ENCODE measurements at regions not wholly inside any gene's neighbourhood (a gene's known extent, or its start where the extent isn't known, plus 50 kb on each side); places are given as distances from the start of the nearest gene placed in this dataset.

DNA sequence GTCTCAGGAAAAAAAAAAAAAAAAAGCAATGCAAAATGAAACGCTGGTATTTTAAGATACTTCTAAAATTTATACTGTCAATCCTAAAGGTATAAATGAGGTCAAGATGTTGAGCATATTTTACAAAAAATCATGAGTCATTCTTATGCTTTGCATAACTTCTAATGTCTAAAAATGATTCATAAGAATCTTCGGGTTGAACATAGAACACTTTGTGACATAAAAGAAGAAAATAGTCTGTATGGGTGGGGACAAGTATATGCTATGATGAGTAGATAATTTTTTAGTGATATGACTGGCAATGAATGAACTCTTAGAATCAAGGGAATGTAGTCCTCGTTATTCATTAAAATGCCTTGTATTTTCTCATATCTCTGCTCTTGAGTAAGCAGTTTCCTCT, 416.9 kb upstream of the USP24 start:
- Histone ChIP-seq H4K20me1 (ENCODE audit: insufficient read depth, low read length) (no peaks in the 10 kb centered on the region), H3K9me3 (ENCODE audit: low read length) (no peaks in the 10 kb centered on the region), H3K4me3 (ENCODE audit: low read depth, low read length, poor library complexity, severe bottlenecking) (no peak overlapping the region), H2AFZ (ENCODE audit: low read length) (no peak overlapping the region), H3K27ac (ENCODE audit: low read depth, low read length, poor library complexity, severe bottlenecking) (no peak overlapping the region), H3K9me2 (ENCODE audit: insufficient read depth, low read length) (no peaks in the 10 kb centered on the region), H3K4me2 (ENCODE audit: low read length) (no peak overlapping the region), H3K4me1 (ENCODE audit: insufficient read depth, low read length, poor library complexity, severe bottlenecking) (no peaks in the 10 kb centered on the region), H3K36me3 (ENCODE audit: insufficient read depth, low read length) (no peaks in the 10 kb centered on the region), H3K79me2 (ENCODE audit: insufficient read depth, low read depth, low read length) (no peaks in the 10 kb centered on the region)
- intact Hi-C loops (cut with micrococcal nuclease; ENCODE audit: unreplicated experiment) = no loop called here
- no TSS peak for BruUV-seq (replicated peaks)
- TF ChIP-seq CTCF (conservative IDR thresholded peaks at IDR 0.05; ENCODE audit: low read length) (no peak), EZH2phosphoT487 (IDR thresholded peaks at IDR 0.05; ENCODE audit: borderline replicate concordance, low read depth, low read length) (no peak)
- no peak for DNase-seq (ENCODE audit: low spot score)
- ChIA-PET CTCF (ENCODE audit: unreplicated experiment) (no interaction called here), POLR2A (no interaction called here)

GRCh38 chr1:55631509-55631908, 416.3 kb upstream of the USP24 start:
- no peak for DNase-seq (ENCODE audit: low spot score)
- intact Hi-C loops (cut with micrococcal nuclease; ENCODE audit: unreplicated experiment) = no loop called here
- Histone ChIP-seq H3K9me3 (ENCODE audit: low read length) (no peaks in the 10 kb centered on the region), H4K20me1 (ENCODE audit: insufficient read depth, low read length) (no peaks in the 10 kb centered on the region), H3K27ac (ENCODE audit: low read depth, low read length, poor library complexity, severe bottlenecking) (no peak overlapping the region), H2AFZ (ENCODE audit: low read length) (no peak overlapping the region), H3K36me3 (ENCODE audit: insufficient read depth, low read length) (no peaks in the 10 kb centered on the region), H3K4me2 (ENCODE audit: low read length) (no peak overlapping the region), H3K4me1 (ENCODE audit: insufficient read depth, low read length, poor library complexity, severe bottlenecking) (no peaks in the 10 kb centered on the region), H3K9me2 (ENCODE audit: insufficient read depth, low read length) (no peaks in the 10 kb centered on the region), H3K79me2 (ENCODE audit: insufficient read depth, low read depth, low read length) (no peaks in the 10 kb centered on the region), H3K4me3 (ENCODE audit: low read depth, low read length, poor library complexity, severe bottlenecking) (no peak overlapping the region)
- no peak for TF ChIP-seq EZH2phosphoT487 (IDR thresholded peaks at IDR 0.05; ENCODE audit: borderline replicate concordance, low read depth, low read length)
- no peak for TF ChIP-seq CTCF (conservative IDR thresholded peaks at IDR 0.05; ENCODE audit: low read length)
- ChIA-PET CTCF (ENCODE audit: unreplicated experiment) (no interaction called here), POLR2A (no interaction called here)
- no TSS peak for BruUV-seq (replicated peaks)

GRCh38 chr1:55626326-55626725, 411.2 kb upstream of the USP24 start:
- no peak overlapping the region for H3K27ac ChIP-seq (ENCODE audit: low read depth, low read length, poor library complexity, severe bottlenecking)
- CTCF ChIA-PET (ENCODE audit: unreplicated experiment) = no interaction called here
- BruUV-seq (replicated peaks) = no TSS peak
- POLR2A ChIA-PET = no interaction called here
- no peaks in the 10 kb centered on the region for H3K36me3 ChIP-seq (ENCODE audit: insufficient read depth, low read length)
- intact Hi-C loops (cut with micrococcal nuclease; ENCODE audit: unreplicated experiment) = no loop called here
- no peaks in the 10 kb centered on the region for H4K20me1 ChIP-seq (ENCODE audit: insufficient read depth, low read length)
- no peak overlapping the region for H3K4me3 ChIP-seq (ENCODE audit: low read depth, low read length, poor library complexity, severe bottlenecking)
- H3K4me2 ChIP-seq (ENCODE audit: low read length) = no peak overlapping the region
- DNase-seq (ENCODE audit: low spot score) = no peak
- no peaks in the 10 kb centered on the region for H3K79me2 ChIP-seq (ENCODE audit: insufficient read depth, low read depth, low read length)
- TF ChIP-seq EZH2phosphoT487 (IDR thresholded peaks at IDR 0.05; ENCODE audit: borderline replicate concordance, low read depth, low read length) (no peak), CTCF (conservative IDR thresholded peaks at IDR 0.05; ENCODE audit: low read length) (no peak)
- no peaks in the 10 kb centered on the region for H3K4me1 ChIP-seq (ENCODE audit: insufficient read depth, low read length, poor library complexity, severe bottlenecking)
- H3K9me2 ChIP-seq (ENCODE audit: insufficient read depth, low read length) = no peaks in the 10 kb centered on the region
- H3K9me3 ChIP-seq (ENCODE audit: low read length) = no peaks in the 10 kb centered on the region
- no peak overlapping the region for H2AFZ ChIP-seq (ENCODE audit: low read length)
